ENCODE measurements at regions not wholly inside any gene's neighbourhood (a gene's known extent, or its start where the extent isn't known, plus 50 kb on each side); places are given as distances from the start of the nearest gene placed in this dataset.

GRCh38 chr9:108245901-108246300 is 609.9 kb downstream of the ACTL7B start:
- TF ChIP-seq, protein P1, sequence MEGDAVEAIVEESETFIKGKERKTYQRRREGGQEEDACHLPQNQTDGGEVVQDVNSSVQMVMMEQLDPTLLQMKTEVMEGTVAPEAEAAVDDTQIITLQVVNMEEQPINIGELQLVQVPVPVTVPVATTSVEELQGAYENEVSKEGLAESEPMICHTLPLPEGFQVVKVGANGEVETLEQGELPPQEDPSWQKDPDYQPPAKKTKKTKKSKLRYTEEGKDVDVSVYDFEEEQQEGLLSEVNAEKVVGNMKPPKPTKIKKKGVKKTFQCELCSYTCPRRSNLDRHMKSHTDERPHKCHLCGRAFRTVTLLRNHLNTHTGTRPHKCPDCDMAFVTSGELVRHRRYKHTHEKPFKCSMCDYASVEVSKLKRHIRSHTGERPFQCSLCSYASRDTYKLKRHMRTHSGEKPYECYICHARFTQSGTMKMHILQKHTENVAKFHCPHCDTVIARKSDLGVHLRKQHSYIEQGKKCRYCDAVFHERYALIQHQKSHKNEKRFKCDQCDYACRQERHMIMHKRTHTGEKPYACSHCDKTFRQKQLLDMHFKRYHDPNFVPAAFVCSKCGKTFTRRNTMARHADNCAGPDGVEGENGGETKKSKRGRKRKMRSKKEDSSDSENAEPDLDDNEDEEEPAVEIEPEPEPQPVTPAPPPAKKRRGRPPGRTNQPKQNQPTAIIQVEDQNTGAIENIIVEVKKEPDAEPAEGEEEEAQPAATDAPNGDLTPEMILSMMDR (IDR thresholded peaks at IDR 0.05; ENCODE audit: control extremely low read depth, extremely low read depth), result no peak
- DNase-seq (no peak), ATAC-seq (ENCODE audit: insufficient read depth, low FRiP score) (no peak)
- H3K4me1 ChIP-seq (ENCODE audit: control insufficient read depth in 5 of 5, insufficient read depth in 5 of 5, low read length in 5 of 5), result peaks cover 0 to 3% (median 0%) of the 10 kb centered on the region in 5 donors
- no peak overlapping the region for H3K9ac ChIP-seq (ENCODE audit: insufficient read depth in 1 of 2, low read length in 2 of 2)
- peaks cover 0 to 4% (median 0%) of the 10 kb centered on the region in 4 donors for H3K9me3 ChIP-seq (ENCODE audit: control insufficient read depth in 4 of 4, insufficient read depth in 3 of 4, low read length in 3 of 4)
- H3K27me3 ChIP-seq (ENCODE audit: control insufficient read depth in 3 of 3, insufficient read depth in 3 of 3, low read length in 2 of 3), result no peaks in the 10 kb centered on the region
- no peak overlapping the region for H3K27ac ChIP-seq (ENCODE audit: low read depth in 1 of 2, low read length in 1 of 2)
- no peaks in the 10 kb centered on the region for H3K36me3 ChIP-seq (ENCODE audit: control insufficient read depth in 4 of 4, insufficient read depth in 4 of 4, low read length in 4 of 4)
- H3K4me3 ChIP-seq, result no peak overlapping the region
- WGBS, 2 donors, result 87 to 95% methylated on average over 1 of the region's 1 CpG

DNA sequence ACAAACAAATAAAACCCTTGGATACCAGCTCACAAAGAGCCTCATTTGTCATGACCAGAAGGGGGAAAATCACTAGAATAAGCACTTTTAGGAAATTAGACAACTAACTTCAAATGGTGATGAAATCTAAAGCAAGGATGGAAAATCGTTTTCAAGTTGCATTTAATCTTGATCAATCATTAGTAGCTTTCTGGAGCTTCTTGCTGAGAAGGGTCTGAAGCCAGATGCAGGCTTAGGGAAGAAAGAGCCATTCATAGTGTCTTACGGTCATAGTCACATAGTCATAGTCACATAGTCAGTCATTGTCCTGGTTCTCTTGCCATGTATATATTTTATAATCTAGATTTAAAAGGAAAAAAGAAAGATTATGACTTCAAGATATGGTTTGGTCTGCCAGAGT is 610.5 kb downstream of the ACTL7B start:
- DNase-seq (peak in 2 of 3 donors; percentile 40 to 56), ATAC-seq (ENCODE audit: insufficient read depth, low FRiP score) (no peak)
- H3K9me3 ChIP-seq (ENCODE audit: control insufficient read depth in 4 of 4, insufficient read depth in 3 of 4, low read length in 3 of 4), result peaks cover 0 to 4% (median 0%) of the 10 kb centered on the region in 4 donors
- no peak overlapping the region for H3K4me3 ChIP-seq
- no peak overlapping the region for H3K27ac ChIP-seq (ENCODE audit: low read depth in 1 of 2, low read length in 1 of 2)
- H3K4me1 ChIP-seq (ENCODE audit: control insufficient read depth in 5 of 5, insufficient read depth in 5 of 5, low read length in 5 of 5), result peaks cover 0 to 3% (median 0%) of the 10 kb centered on the region in 5 donors
- H3K27me3 ChIP-seq (ENCODE audit: control insufficient read depth in 3 of 3, insufficient read depth in 3 of 3, low read length in 2 of 3), result no peaks in the 10 kb centered on the region
- 63 to 83% methylated on average over 2 of the region's 2 CpGs for WGBS, 2 donors
- H3K9ac ChIP-seq (ENCODE audit: insufficient read depth in 1 of 2, low read length in 2 of 2), result no peak overlapping the region
- H3K36me3 ChIP-seq (ENCODE audit: control insufficient read depth in 4 of 4, insufficient read depth in 4 of 4, low read length in 4 of 4), result no peaks in the 10 kb centered on the region
- TF ChIP-seq, protein P1 (IDR thresholded peaks at IDR 0.05; ENCODE audit: control extremely low read depth, extremely low read depth), result no peak

DNA sequence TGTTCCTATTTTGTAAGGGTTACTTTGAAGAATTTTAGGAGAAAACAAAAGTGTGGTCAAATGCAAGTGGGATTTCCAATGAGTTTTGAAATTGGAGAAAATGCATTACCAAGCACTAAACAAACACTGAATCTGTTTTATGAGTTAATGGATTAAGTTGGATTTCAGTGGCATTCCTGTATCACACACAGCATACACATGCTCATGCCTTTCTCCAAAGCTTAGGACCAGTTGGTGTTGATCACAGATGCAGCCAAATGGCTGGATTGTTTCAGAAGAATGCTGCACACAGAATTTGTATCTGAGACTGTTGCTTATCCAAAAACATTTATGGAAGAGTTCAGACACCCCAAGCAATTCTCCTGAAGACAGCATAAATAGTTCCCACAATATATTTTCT is 611.1 kb downstream of the ACTL7B start:
- peaks cover 0 to 4% (median 0%) of the 10 kb centered on the region in 4 donors for H3K9me3 ChIP-seq (ENCODE audit: control insufficient read depth in 4 of 4, insufficient read depth in 3 of 4, low read length in 3 of 4)
- peak in 1 of 3 donors; percentile 14 for DNase-seq
- H3K27me3 ChIP-seq (ENCODE audit: control insufficient read depth in 3 of 3, insufficient read depth in 3 of 3, low read length in 2 of 3), result no peaks in the 10 kb centered on the region
- ATAC-seq (ENCODE audit: insufficient read depth, low FRiP score), result no peak
- H3K27ac ChIP-seq (ENCODE audit: low read depth in 1 of 2, low read length in 1 of 2), result no peak overlapping the region
- no peaks in the 10 kb centered on the region for H3K36me3 ChIP-seq (ENCODE audit: control insufficient read depth in 4 of 4, insufficient read depth in 4 of 4, low read length in 4 of 4)
- peaks cover 0 to 3% (median 0%) of the 10 kb centered on the region in 5 donors for H3K4me1 ChIP-seq (ENCODE audit: control insufficient read depth in 5 of 5, insufficient read depth in 5 of 5, low read length in 5 of 5)
- no peak overlapping the region for H3K9ac ChIP-seq (ENCODE audit: insufficient read depth in 1 of 2, low read length in 2 of 2)
- no peak overlapping the region for H3K4me3 ChIP-seq
- TF ChIP-seq, protein P1 (IDR thresholded peaks at IDR 0.05; ENCODE audit: control extremely low read depth, extremely low read depth), result no peak
